Heart right ventricle (tissue), 16 donors: ENCODE measurements at regions not wholly inside any gene's neighbourhood (a gene's known extent, or its start where the extent isn't known, plus 50 kb on each side); places are given as distances from the start of the nearest gene placed in this dataset.
A peak's percentile ranks its signal among the peaks of the same experiment; 100 is the strongest.

ENCODE experiments used
- ATAC-seq, 8 donors: fragments of 200-7000 bp; cut with Tn5 transposase; one replicate each; pipeline ENCODE4 v1.9.1; 2020; ENCODE audit warnings: mild to moderate bottlenecking in 8 of 8, moderate library complexity in 8 of 8, moderate number of reproducible peaks in 1 of 8
- DNase-seq, 2 donors: peaks; one replicate each; pipeline ENCODE4 v3.0.0-alpha.2; 2020
- H3K27ac ChIP-seq, 10 donors: fragments of 200-600 bp; sonication (generic) in 2 of 10; one replicate each; pipeline versions ENCODE4 v1.5.0 to v1.8.0; 2020 to 2022; ENCODE audit warnings: mild to moderate bottlenecking in 3 of 10
- H3K27me3 ChIP-seq, 7 donors: fragments of 200-600 bp; one replicate each; pipeline ENCODE4 v1.8.0; 2021 to 2022; ENCODE audit warnings: mild to moderate bottlenecking in 2 of 7
- H3K36me3 ChIP-seq, 9 donors: fragments of 200-600 bp; sonication (generic) in 1 of 9; one replicate each; pipeline versions ENCODE4 v1.5.0 to v1.8.0; 2020 to 2022; ENCODE audit warnings: mild to moderate bottlenecking in 2 of 9
- H3K4me1 ChIP-seq, 9 donors: fragments of 200-600 bp; sonication (generic) in 1 of 9; one replicate each; pipeline versions ENCODE4 v1.5.0 to v1.8.0; 2020 to 2022; ENCODE audit warnings: mild to moderate bottlenecking in 4 of 9
- H3K4me3 ChIP-seq, 10 donors: fragments of 200-600 bp; sonication (generic) in 2 of 10; one replicate each; pipeline versions ENCODE4 v1.5.0 to v1.8.0; 2020 to 2022; ENCODE audit warnings: mild to moderate bottlenecking in 7 of 10, moderate library complexity in 2 of 10
- H3K9me3 ChIP-seq, 11 donors: fragments of 200-600 bp in 10 of 11; sonication (generic) in 2 of 11; one replicate each; pipeline versions ENCODE4 v1.5.0 to v1.8.0; 2013 to 2022; ENCODE audit warnings: mild to moderate bottlenecking in 2 of 11, control low read depth in 1 of 11, moderate library complexity in 1 of 11
- CTCF ChIP-seq, 9 donors: fragments of 200-600 bp; sonication (generic) in 2 of 9; IDR thresholded peaks; one replicate each; pipeline versions ENCODE4 v1.5.0 to v1.8.0; 2021 to 2022; ENCODE audit warnings: antibody characterized with exemption in 9 of 9, mild to moderate bottlenecking in 5 of 9, moderate library complexity in 1 of 9
- WGBS, 2 donors: extraction: QIAGEN DNeasy Blood & Tissue Kit; methylation state at CpG; one replicate each; pipeline ENCODE4 v1.1.7; 2013; ENCODE audit warnings: inconsistent platforms in 1 of 2; 5-methylcytosine and 5-hydroxymethylcytosine counted together
- intact Hi-C, 10 donors: fragments of 100-400 bp; cut with DNase I; formaldehyde crosslinking; loops; one replicate each; pipeline versions ENCODE4 v1.11.1 to v1.14.2; 2022
- donor health status: Arrhythmogenic right ventricular cardiomyopathy.
- donor health status: ischemic (EF 13 %, LVEDD 7.1; RV severe dilation, severe dysfunction).
- donor health status: healthy with polysubstance abuse.
- donor health status: DM: no; HTN: yes; CAD: no.
- donor health status: DM: no; HTN: no; CAD: no.
- donor health status: ischemic (EF 25% LVEDD 6.9; RV normal size, moderate dysfunction).
- donor health status: ischemic (EF 25% LVEDD 5.7; RV mildly dilated, moderate dysfunction).
- donor health status: healthy.
- donor health status: DM: yes; HTN: yes; CAD: no.
- donor health status: Ischemic cardiomyopathy.
- donor health status: ischemic (EF 35%, LVEDD 5.7; RV mildly dilated, moderate dysfunction).
- donor health status: nonischemic (EF 11% LVEDD 7.7; RV severe dilation, severe dysfunction).
- donor health status: DM: yes; HTN: yes; CAD: no.
- donor health status: PGD.
- donor health status: ischemic (EF 29% LVEDD 5.4; RV normal size, mild dysfunction).
- donor health status: nonischemic (EF 23%, LVEDD 6.1; RV moderate dilation, normal function).

GRCh38 chr18:47602273-47602897 is 328.1 kb downstream of the SMAD2 start:
- no peak overlapping the region for H3K27ac ChIP-seq
- TF ChIP-seq CTCF (IDR thresholded peaks at IDR 0.05): no peak
- peaks cover 0 to 7% (median 5%) of the 10 kb centered on the region in 7 donors for H3K27me3 ChIP-seq
- no peaks in the 10 kb centered on the region for H3K4me1 ChIP-seq
- H3K4me3 ChIP-seq: no peak overlapping the region
- WGBS, 2 donors: 76 to 77% methylated on average over 11 of the region's 11 CpGs
- intact Hi-C loops: no loop called here
- ATAC-seq (no peak), DNase-seq (no peak)
- H3K9me3 ChIP-seq: no peaks in the 10 kb centered on the region
- H3K36me3 ChIP-seq: no peaks in the 10 kb centered on the region

GRCh38 chr18:47601581-47602272 is 328.7 kb downstream of the SMAD2 start:
- 71 to 72% methylated on average over 13 of the region's 13 CpGs for WGBS, 2 donors
- no peaks in the 10 kb centered on the region for H3K36me3 ChIP-seq
- intact Hi-C loops: no loop called here
- H3K9me3 ChIP-seq: no peaks in the 10 kb centered on the region
- H3K4me3 ChIP-seq: no peak overlapping the region
- H3K27ac ChIP-seq: no peak overlapping the region
- no peak for TF ChIP-seq CTCF (IDR thresholded peaks at IDR 0.05)
- no peak for DNase-seq
- ATAC-seq: no peak
- peaks cover 0 to 13% (median 6%) of the 10 kb centered on the region in 7 donors for H3K27me3 ChIP-seq
- no peaks in the 10 kb centered on the region for H3K4me1 ChIP-seq

- DNase-seq (no peak), ATAC-seq (no peak)
- H3K4me3 ChIP-seq: no peak overlapping the region
- peaks cover 0 to 16% (median 0%) of the 10 kb centered on the region in 11 donors for H3K9me3 ChIP-seq
- peaks cover 0 to 61% (median 49%) of the 10 kb centered on the region in 7 donors for H3K27me3 ChIP-seq
- H3K36me3 ChIP-seq: no peaks in the 10 kb centered on the region
- no peak overlapping the region for H3K27ac ChIP-seq
- intact Hi-C loops: no loop called here
- TF ChIP-seq CTCF (IDR thresholded peaks at IDR 0.05): peak in 6 of 9 donors; percentile 17 to 40 (median 28)
- WGBS, 2 donors: 0 to 1% methylated on average over 2 of the region's 2 CpGs
- no peaks in the 10 kb centered on the region for H3K4me1 ChIP-seq
Observed at GRCh38 chr18:47595831-47596501, 334.5 kb downstream of the SMAD2 start.

GRCh38 chr18:47594621-47595086 is 335.8 kb downstream of the SMAD2 start:
- Histone ChIP-seq H3K27ac (no peak overlapping the region), H3K27me3 (peaks cover 0 to 72% (median 49%) of the 10 kb centered on the region in 7 donors), H3K4me1 (no peaks in the 10 kb centered on the region), H3K36me3 (no peaks in the 10 kb centered on the region), H3K9me3 (peaks cover 0 to 16% (median 0%) of the 10 kb centered on the region in 11 donors), H3K4me3 (no peak overlapping the region)
- DNase-seq (no peak), ATAC-seq (no peak)
- no peak for TF ChIP-seq CTCF (IDR thresholded peaks at IDR 0.05)
- WGBS, 2 donors: 76 to 79% methylated on average over 23 of the region's 23 CpGs
- intact Hi-C loops: no loop called here
